MM.1S (cell line): ENCODE measurements at regions not wholly inside any gene's neighbourhood (a gene's known extent, or its start where the extent isn't known, plus 50 kb on each side); places are given as distances from the start of the nearest gene placed in this dataset.
"Not testable (repeated sequence)": the region's sequence is repeated elsewhere in the genome, so short reads cannot be mapped to it uniquely, and the experiment has no call there.

Source experiments
- EZH2 ChIP-seq: fragments of 300-600 bp; sonication (generic); optimal IDR thresholded peaks from 2 replicates; pipeline ENCODE3; 2017; ENCODE audit warnings: low read depth, mild to moderate bottlenecking, antibody characterized with exemption, low read length, mixed read lengths
- TF ChIP-seq, protein P1 (sequence below): fragments of 300-600 bp; sonication (generic); IDR thresholded peaks from 2 replicates; pipeline ENCODE4 v1.5.1; 2016; ENCODE audit warnings: antibody characterized with exemption, low read length, mixed read lengths

- TF ChIP-seq, protein P1, sequence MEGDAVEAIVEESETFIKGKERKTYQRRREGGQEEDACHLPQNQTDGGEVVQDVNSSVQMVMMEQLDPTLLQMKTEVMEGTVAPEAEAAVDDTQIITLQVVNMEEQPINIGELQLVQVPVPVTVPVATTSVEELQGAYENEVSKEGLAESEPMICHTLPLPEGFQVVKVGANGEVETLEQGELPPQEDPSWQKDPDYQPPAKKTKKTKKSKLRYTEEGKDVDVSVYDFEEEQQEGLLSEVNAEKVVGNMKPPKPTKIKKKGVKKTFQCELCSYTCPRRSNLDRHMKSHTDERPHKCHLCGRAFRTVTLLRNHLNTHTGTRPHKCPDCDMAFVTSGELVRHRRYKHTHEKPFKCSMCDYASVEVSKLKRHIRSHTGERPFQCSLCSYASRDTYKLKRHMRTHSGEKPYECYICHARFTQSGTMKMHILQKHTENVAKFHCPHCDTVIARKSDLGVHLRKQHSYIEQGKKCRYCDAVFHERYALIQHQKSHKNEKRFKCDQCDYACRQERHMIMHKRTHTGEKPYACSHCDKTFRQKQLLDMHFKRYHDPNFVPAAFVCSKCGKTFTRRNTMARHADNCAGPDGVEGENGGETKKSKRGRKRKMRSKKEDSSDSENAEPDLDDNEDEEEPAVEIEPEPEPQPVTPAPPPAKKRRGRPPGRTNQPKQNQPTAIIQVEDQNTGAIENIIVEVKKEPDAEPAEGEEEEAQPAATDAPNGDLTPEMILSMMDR, result not testable (repeated sequence)
- TF ChIP-seq EZH2, result not testable (repeated sequence)
Observed at GRCh38 chr3:75312469-75312868, 351.7 kb upstream of the FRG2C start.
